ENCODE measurements at regions not wholly inside any gene's neighbourhood (a gene's known extent, or its start where the extent isn't known, plus 50 kb on each side); places are given as distances from the start of the nearest gene placed in this dataset.

DNA sequence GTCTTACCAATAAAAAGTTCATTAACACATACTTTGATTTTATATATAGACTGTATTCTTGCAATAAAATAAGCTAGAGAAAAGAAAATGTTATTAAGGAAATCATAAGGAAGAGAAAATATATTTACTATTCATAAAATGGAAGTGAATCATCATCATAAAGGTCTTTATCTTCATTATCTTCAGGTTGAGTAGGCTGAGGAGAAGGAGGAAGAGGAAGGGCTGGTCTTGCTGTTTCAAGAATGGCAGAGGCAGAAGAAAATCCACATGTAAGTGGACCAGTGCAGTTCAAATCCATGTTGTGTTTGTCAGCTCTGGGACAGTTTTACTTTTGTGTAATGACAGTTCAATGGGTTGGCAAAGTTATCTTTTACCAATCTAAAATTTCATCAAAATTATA, 609.1 kb upstream of the ANKRD30A start:
- Histone ChIP-seq H3K79me2 (ENCODE audit: control insufficient read depth, insufficient read depth, low read length) (no peaks in the 10 kb centered on the region), H3K4me3 (replicated peaks in 1 of 4; ENCODE audit: control extremely low read depth in 1 of 4, insufficient read depth in 1 of 4, low read depth in 3 of 4, low read length in 4 of 4) (no peak overlapping the region), H3K4me2 (ENCODE audit: extremely low read depth, insufficient read depth, low read length) (no peak overlapping the region), H3K9ac (ENCODE audit: insufficient read depth, low read length) (no peak overlapping the region), H3K36me3 (ENCODE audit: control insufficient read depth, insufficient read depth, low read length) (no peaks in the 10 kb centered on the region), H3K4me1 (ENCODE audit: control insufficient read depth, extremely low read depth, insufficient read depth, low read length) (no peaks in the 10 kb centered on the region), H4K20me1 (ENCODE audit: control insufficient read depth, extremely low read depth, insufficient read depth, low read length) (no peaks in the 10 kb centered on the region), H3K27ac (ENCODE audit: insufficient read depth, low read length) (no peak overlapping the region), H3K9me3 (ENCODE audit: control insufficient read depth, insufficient read depth, low read depth, low read length) (no peaks in the 10 kb centered on the region), H3K27me3 (ENCODE audit: control insufficient read depth, insufficient read depth, low read length) (no peaks in the 10 kb centered on the region), H2AFZ (ENCODE audit: low read length) (no peak overlapping the region)
- TF ChIP-seq EZH2 (IDR thresholded peaks at IDR 0.05; ENCODE audit: low read length, missing control alignments), result no peak
- TF ChIP-seq, protein P1, sequence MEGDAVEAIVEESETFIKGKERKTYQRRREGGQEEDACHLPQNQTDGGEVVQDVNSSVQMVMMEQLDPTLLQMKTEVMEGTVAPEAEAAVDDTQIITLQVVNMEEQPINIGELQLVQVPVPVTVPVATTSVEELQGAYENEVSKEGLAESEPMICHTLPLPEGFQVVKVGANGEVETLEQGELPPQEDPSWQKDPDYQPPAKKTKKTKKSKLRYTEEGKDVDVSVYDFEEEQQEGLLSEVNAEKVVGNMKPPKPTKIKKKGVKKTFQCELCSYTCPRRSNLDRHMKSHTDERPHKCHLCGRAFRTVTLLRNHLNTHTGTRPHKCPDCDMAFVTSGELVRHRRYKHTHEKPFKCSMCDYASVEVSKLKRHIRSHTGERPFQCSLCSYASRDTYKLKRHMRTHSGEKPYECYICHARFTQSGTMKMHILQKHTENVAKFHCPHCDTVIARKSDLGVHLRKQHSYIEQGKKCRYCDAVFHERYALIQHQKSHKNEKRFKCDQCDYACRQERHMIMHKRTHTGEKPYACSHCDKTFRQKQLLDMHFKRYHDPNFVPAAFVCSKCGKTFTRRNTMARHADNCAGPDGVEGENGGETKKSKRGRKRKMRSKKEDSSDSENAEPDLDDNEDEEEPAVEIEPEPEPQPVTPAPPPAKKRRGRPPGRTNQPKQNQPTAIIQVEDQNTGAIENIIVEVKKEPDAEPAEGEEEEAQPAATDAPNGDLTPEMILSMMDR (conservative IDR thresholded peaks at IDR 0.05 in 1 of 2, IDR thresholded peaks at IDR 0.05 in 1 of 2; ENCODE audit: low read depth in 1 of 2, low read length in 2 of 2), result no peak
- DNase-seq (ENCODE audit: low read depth in 2 of 2), result no peak

DNA sequence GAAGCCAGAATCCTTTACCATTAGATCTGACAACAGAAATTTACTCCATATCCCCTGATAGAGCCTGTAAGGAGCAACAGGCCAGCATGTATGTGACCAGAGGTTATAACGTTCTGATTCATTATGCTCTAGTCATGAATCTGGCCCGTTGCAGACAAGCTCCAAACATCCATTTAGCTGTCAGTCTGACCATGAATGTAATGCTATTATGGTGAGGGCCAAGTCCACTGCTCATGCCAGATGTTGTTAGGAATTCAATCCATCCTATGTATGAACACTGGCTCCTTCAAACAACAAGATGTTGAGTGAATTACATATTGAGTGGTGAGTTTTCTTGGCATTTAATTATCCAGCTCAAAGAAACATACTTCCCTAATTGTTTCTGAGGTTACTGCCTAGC, 610.1 kb upstream of the ANKRD30A start:
- Histone ChIP-seq H3K27ac (ENCODE audit: insufficient read depth, low read length) (no peak overlapping the region), H3K4me2 (ENCODE audit: extremely low read depth, insufficient read depth, low read length) (no peak overlapping the region), H3K79me2 (ENCODE audit: control insufficient read depth, insufficient read depth, low read length) (no peaks in the 10 kb centered on the region), H3K27me3 (ENCODE audit: control insufficient read depth, insufficient read depth, low read length) (no peaks in the 10 kb centered on the region), H3K36me3 (ENCODE audit: control insufficient read depth, insufficient read depth, low read length) (no peaks in the 10 kb centered on the region), H3K9me3 (ENCODE audit: control insufficient read depth, insufficient read depth, low read depth, low read length) (no peaks in the 10 kb centered on the region), H3K9ac (ENCODE audit: insufficient read depth, low read length) (no peak overlapping the region), H3K4me1 (ENCODE audit: control insufficient read depth, extremely low read depth, insufficient read depth, low read length) (no peaks in the 10 kb centered on the region), H2AFZ (ENCODE audit: low read length) (no peak overlapping the region), H3K4me3 (replicated peaks in 1 of 4; ENCODE audit: control extremely low read depth in 1 of 4, insufficient read depth in 1 of 4, low read depth in 3 of 4, low read length in 4 of 4) (no peak overlapping the region), H4K20me1 (ENCODE audit: control insufficient read depth, extremely low read depth, insufficient read depth, low read length) (no peaks in the 10 kb centered on the region)
- peak; percentile 19 to 64 for DNase-seq (ENCODE audit: low read depth in 2 of 2)
- TF ChIP-seq, protein P1 (conservative IDR thresholded peaks at IDR 0.05 in 1 of 2, IDR thresholded peaks at IDR 0.05 in 1 of 2; ENCODE audit: low read depth in 1 of 2, low read length in 2 of 2), result no peak
- no peak for TF ChIP-seq EZH2 (IDR thresholded peaks at IDR 0.05; ENCODE audit: low read length, missing control alignments)

DNA sequence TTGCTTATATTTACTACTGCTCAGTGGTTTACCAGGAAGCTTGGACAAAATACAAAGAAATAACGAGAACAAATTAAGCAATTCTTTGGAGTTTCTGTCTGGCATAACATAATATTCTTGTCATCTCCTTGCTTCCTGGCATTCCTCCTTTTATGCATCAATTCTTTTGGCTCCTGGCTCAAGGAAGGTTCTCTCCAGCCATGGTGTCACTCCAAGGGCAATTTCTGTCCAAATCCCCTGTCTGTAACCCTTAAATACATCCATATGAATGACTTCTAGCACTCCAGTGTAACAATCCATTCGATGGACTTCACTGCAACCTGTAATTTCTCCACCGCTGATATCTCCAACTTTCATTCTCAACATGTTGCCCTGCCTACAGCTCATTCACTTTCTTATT, 617.7 kb upstream of the ANKRD30A start:
- no peaks in the 10 kb centered on the region for H3K27me3 ChIP-seq (ENCODE audit: control insufficient read depth, insufficient read depth, low read length)
- H3K4me2 ChIP-seq (ENCODE audit: extremely low read depth, insufficient read depth, low read length), result no peak overlapping the region
- no peaks in the 10 kb centered on the region for H3K36me3 ChIP-seq (ENCODE audit: control insufficient read depth, insufficient read depth, low read length)
- no peak overlapping the region for H3K4me3 ChIP-seq (replicated peaks in 1 of 4; ENCODE audit: control extremely low read depth in 1 of 4, insufficient read depth in 1 of 4, low read depth in 3 of 4, low read length in 4 of 4)
- no peak for TF ChIP-seq EZH2 (IDR thresholded peaks at IDR 0.05; ENCODE audit: low read length, missing control alignments)
- TF ChIP-seq, protein P1 (conservative IDR thresholded peaks at IDR 0.05 in 1 of 2, IDR thresholded peaks at IDR 0.05 in 1 of 2; ENCODE audit: low read depth in 1 of 2, low read length in 2 of 2), result no peak
- DNase-seq (ENCODE audit: low read depth in 2 of 2), result no peak
- H3K9me3 ChIP-seq (ENCODE audit: control insufficient read depth, insufficient read depth, low read depth, low read length), result no peaks in the 10 kb centered on the region
- no peaks in the 10 kb centered on the region for H3K4me1 ChIP-seq (ENCODE audit: control insufficient read depth, extremely low read depth, insufficient read depth, low read length)
- H3K9ac ChIP-seq (ENCODE audit: insufficient read depth, low read length), result no peak overlapping the region
- H3K27ac ChIP-seq (ENCODE audit: insufficient read depth, low read length), result no peak overlapping the region
- H3K79me2 ChIP-seq (ENCODE audit: control insufficient read depth, insufficient read depth, low read length), result no peaks in the 10 kb centered on the region
- no peaks in the 10 kb centered on the region for H4K20me1 ChIP-seq (ENCODE audit: control insufficient read depth, extremely low read depth, insufficient read depth, low read length)
- no peak overlapping the region for H2AFZ ChIP-seq (ENCODE audit: low read length)

Data from fibroblast of lung (primary cell).